NCI-H2227 (cell line): ENCODE measurements at regions not wholly inside any gene's neighbourhood (a gene's known extent, or its start where the extent isn't known, plus 50 kb on each side); places are given as distances from the start of the nearest gene placed in this dataset.
A peak's percentile ranks its signal among the peaks of the same experiment; 100 is the strongest.
"Not testable (repeated sequence)": the region's sequence is repeated elsewhere in the genome, so short reads cannot be mapped to it uniquely, and the experiment has no call there.

ENCODE experiments used
- DNase-seq: peaks from one replicate; lab custom pipeline; 2025; ENCODE audit not compliant: unreplicated experiment; lab: John Stamatoyannopoulos, UW

GRCh38 chr17:71176331-71176730, 944.5 kb upstream of the SOX9 start:
- DNase-seq, result no peak

- DNase-seq, result no peak
Measured at GRCh38 chr17:71176928-71177443, 943.8 kb upstream of the SOX9 start.

- DNase-seq, result peak; percentile 71
Measured at GRCh38 chr17:71180801-71181385, 939.9 kb upstream of the SOX9 start.

GRCh38 chr17:71183066-71183660, 937.7 kb upstream of the SOX9 start:
- no peak for DNase-seq

- DNase-seq, result no peak
Measured at GRCh38 chr17:71184716-71185115, 936.1 kb upstream of the SOX9 start.

GRCh38 chr17:71187145-71187878, 933.5 kb upstream of the SOX9 start:
- DNase-seq, result no peak

GRCh38 chr17:71188811-71189492, 931.9 kb upstream of the SOX9 start:
- no peak for DNase-seq

GRCh38 chr17:71189493-71189831, 931.4 kb upstream of the SOX9 start:
- DNase-seq, result no peak

- no peak for DNase-seq
Measured at GRCh38 chr17:71192039-71192555, 928.7 kb upstream of the SOX9 start.

- DNase-seq, result no peak
Measured at GRCh38 chr17:71192848-71193247, 928.0 kb upstream of the SOX9 start.

GRCh38 chr17:71200597-71200996, 920.2 kb upstream of the SOX9 start:
- DNase-seq, result no peak

- DNase-seq, result no peak
Measured at GRCh38 chr17:71201639-71202038, 919.2 kb upstream of the SOX9 start.

GRCh38 chr17:71202449-71202848, 918.4 kb upstream of the SOX9 start:
- no peak for DNase-seq

- no peak for DNase-seq
Measured at GRCh38 chr17:71203953-71204352, 916.9 kb upstream of the SOX9 start.

- DNase-seq, result not testable (repeated sequence)
Measured at GRCh38 chr17:71205951-71206350, 914.9 kb upstream of the SOX9 start.

GRCh38 chr17:71208111-71208704, 912.6 kb upstream of the SOX9 start:
- DNase-seq, result no peak

GRCh38 chr17:71213936-71214335, 906.9 kb upstream of the SOX9 start:
- DNase-seq, result no peak

- no peak for DNase-seq
Measured at GRCh38 chr17:71217769-71218168, 903.1 kb upstream of the SOX9 start.

- DNase-seq, result peak; percentile 57
Measured at GRCh38 chr17:71224824-71225575, 895.8 kb upstream of the SOX9 start.

- no peak for DNase-seq
Measured at GRCh38 chr17:71227841-71228240, 893.0 kb upstream of the SOX9 start.
